SIG-M5 treated with dmso at 0.1 percent for 504 hours (cell line): ENCODE measurements at regions not wholly inside any gene's neighbourhood (a gene's known extent, or its start where the extent isn't known, plus 50 kb on each side); places are given as distances from the start of the nearest gene placed in this dataset.
"Not testable (repeated sequence)": the region's sequence is repeated elsewhere in the genome, so short reads cannot be mapped to it uniquely, and the experiment has no call there.

Experiments
- DNase-seq: peaks from one replicate; lab custom pipeline; 2025; ENCODE audit not compliant: unreplicated experiment; lab: John Stamatoyannopoulos, UW

- DNase-seq = no peak
Measured at GRCh38 chr3:74426571-74426970, 187.9 kb downstream of the CNTN3 start.

GRCh38 chr3:74423867-74424266 is 190.6 kb downstream of the CNTN3 start:
- no peak for DNase-seq

DNA sequence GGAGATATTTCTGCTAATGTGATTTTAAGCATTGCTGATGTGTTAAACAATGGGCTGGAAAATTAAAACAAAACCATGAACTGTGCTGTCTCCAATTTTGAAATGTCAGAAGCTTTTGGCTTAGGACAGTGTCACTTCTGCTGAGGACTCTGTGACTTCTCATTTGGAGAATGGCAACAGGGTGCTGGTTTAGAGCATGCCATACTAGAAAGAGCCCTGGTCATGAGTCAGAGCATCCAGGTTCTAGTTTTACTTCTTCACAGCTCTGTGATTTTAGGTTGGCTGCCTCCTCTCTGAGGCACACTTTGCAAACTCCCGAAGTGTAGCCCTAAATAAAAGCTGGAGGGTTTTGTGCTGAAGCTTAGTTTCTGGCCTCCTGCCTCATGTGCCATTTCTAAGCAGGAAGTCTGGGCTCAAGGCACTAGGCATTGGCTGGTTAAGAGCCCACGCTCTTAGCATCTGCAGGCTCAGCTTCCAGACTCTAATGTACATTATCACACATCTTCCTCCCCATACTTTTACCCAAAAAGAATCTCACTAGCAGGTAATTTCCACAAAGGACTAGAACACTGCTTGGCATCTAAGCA is 193.8 kb downstream of the CNTN3 start:
- no peak for DNase-seq

DNA sequence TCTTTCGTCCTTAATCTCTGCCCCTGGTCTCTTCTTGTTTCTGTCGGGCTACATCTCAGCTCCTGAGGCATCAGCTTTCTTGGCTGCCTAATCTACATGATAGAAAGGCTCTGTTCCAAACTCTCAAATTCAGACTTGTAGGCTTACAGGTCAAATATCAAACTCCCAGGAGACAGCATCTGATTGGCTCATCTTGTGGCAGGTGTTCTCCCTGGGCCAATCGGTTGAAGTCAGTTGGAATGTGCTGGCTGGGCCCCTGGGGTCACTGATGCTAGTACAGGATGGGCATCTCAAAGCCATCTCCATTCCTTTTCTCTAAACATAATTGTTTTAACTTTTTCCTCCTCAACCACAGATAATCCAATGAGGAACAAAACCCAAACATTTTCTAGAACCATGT is 198.7 kb downstream of the CNTN3 start:
- no peak for DNase-seq

DNA sequence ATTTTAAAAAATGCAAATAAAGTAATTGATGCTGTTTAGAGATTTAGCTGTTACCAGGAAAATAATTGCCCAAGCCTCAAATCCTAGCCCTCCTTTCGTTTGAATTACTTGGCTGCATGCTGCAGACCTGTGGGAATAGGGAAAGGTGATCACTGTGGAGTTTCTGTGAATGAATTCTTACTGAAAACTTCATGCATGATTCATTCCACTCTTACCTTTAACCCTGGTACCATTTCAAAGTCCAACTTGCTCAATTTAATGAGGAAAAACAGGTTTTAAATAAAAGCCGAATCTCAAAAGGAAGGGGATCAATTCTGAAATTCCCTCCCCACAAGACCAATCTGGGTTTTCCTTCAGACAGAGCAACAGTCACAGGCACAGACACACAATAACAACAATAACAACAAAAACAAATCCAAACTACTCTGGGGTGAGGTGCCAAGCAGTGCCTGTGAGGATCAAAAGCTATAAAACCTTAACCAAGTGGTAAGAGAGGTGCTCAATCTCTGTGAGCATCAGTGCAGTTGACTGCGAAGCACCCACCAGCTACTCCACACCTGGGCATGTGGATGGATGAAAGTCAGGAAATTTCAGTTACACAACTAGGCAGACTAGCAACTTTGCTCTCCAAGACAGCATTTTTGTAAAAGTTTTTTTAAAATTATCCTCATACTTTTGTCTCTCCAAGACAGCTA is 200.8 kb downstream of the CNTN3 start:
- DNase-seq = no peak

GRCh38 chr3:74410276-74410941 is 204.1 kb downstream of the CNTN3 start:
- DNase-seq = no peak

- DNase-seq = no peak
Measured at GRCh38 chr3:74409066-74409465, 205.4 kb downstream of the CNTN3 start.

DNA sequence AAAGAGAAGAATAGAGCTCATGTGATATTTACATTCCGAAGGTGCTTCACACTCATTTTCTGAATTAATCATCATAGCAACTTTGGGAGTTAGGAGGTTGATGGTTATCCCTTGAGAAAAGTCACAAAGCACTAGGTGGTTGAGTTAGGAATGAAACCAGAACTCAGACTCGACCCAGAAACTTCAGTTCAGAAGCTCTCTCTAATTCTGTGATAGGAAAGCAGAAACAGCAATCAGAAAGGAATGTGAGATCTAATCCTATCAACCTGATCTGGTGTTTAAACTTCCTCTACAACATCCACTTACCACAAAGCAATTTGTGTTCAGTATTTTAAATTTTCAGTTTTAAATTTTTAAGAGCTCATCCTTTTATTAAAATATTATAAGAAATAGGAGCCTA is 211.2 kb downstream of the CNTN3 start:
- DNase-seq = no peak

- DNase-seq = no peak
Measured at GRCh38 chr3:74402821-74403220, 211.6 kb downstream of the CNTN3 start.

DNA sequence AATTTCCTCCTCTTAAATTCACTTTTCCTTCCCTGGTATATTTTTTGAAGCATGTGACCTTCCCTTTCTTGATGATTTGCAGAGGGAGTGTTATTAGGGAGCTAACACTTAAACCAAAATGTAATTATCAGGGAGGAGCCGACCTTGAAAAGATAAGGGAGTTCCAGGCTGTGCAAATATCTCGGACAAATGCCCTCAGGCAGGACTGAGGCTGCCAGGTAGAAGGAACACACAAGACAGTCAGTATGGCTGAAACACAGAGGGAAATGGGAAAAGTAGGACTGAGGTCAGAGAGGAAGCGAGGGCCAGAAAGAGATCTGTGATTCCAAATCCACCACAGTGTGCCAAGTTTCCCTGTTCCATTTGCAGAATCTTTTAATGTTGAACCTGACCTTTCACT is 221.0 kb downstream of the CNTN3 start:
- DNase-seq = no peak

GRCh38 chr3:74390121-74390877 is 224.2 kb downstream of the CNTN3 start:
- no peak for DNase-seq

GRCh38 chr3:74387111-74387735 is 227.2 kb downstream of the CNTN3 start:
- DNase-seq = no peak

DNA sequence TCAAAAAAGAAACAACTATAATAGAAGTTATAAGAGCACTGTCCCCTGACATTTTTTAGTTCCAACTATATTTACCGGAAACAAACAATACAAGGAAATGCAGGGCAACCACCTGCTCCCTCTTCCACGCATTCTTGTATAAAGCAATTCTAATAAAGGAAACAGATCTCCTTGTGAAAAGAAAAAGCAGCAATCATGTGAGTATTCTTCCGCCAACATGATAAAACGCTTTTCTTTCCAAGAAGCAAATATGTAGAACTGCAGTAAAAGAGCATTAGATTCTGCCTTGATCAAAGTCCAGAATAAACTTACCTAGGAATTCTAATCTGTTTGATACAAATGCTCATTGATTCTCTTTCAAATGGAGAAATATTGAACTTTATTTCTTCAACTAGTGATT is 230.3 kb downstream of the CNTN3 start:
- no peak for DNase-seq

DNA sequence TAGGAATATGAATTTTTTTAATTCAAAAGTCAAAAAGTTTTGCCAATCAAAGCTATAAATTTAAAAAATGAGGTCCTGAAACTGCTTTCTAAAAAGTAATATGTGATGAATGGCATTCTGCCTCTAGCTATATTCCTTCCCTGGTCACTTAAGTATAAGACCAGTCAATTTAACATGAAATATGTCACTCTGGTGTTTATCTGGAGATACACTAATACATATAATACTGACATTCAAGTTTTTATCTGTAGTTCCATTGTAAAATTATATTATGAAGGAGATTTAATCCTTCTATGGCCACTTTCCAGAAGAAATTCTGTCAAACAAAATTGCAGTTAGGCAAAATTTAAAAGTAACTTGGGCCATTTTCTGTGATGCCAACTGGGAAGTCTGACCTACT is 236.8 kb downstream of the CNTN3 start:
- no peak for DNase-seq

DNA sequence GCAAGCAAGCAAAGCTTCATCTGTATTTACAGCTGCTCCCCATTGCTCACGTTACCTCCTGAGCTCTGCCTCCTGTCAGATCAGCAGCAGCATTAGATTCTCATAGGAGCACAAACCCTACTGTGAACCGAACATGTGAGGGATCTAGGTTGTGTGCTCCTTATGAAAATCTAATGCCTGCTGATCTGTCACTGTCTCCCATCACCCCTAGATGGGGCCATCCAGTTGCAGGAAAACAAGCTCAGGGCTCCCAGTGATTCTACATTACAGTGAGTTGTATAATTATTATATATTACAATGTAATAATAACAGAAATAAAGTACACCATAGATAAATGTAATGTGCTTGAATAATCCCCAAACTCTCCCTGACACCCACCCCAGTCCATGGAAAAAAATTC is 238.1 kb downstream of the CNTN3 start:
- DNase-seq = not testable (repeated sequence)

GRCh38 chr3:74375653-74376052 is 238.8 kb downstream of the CNTN3 start:
- no peak for DNase-seq

DNA sequence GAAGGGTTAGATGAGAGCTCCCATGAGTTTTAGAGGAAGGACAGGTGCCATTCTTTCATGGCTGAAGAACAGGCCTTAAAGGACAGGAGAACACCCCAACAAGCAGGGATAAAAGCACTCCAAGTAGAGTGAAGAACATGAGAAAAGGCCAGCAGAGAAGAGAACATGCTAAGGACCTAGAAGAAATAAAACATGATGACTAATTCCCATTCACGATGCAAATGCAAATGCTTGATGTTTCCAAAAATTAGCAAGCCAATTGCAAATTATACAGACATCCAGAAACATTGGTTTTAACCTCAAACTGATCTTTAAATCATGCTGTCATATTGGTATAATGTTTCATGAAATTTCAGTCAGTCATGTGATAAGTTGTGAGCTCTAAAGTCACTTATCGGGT is 241.7 kb downstream of the CNTN3 start:
- no peak for DNase-seq

GRCh38 chr3:74370342-74370741 is 244.1 kb downstream of the CNTN3 start:
- DNase-seq = no peak

DNA sequence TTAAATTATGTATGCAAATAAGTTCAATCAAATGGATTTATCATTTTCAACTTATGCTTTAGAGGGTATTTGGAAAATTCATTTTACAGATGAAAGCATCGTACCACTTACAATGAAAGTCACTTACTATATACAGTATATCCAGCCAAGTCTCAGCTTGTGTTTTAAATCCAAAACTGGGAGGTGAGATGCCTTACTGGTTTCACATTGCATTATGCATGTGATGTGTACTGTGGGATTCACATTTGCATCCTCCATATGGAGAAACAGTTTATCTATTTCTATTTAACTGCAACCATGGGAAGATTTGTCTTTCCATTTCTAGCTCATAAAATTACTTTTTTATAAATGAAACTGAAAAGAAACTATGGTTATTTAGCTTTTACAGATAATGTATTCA is 248.1 kb downstream of the CNTN3 start:
- DNase-seq = no peak

DNA sequence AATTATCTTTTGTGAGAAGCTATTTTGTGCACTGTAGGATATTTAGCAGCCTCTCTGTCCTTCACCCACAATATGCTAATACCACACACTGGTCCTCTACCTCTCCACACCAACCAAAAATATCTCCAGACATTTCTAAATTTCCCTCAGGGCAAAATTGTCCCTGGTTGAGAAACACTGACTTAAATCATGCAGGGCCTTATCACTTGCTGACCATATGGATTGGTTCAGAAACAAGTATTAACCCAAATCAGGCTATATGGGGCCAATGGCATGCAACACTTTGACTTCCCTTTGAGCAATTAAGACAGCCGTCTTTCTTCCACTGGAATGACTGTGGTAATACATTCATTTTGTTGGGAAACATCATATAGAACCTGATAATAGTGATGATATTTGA is 251.1 kb downstream of the CNTN3 start:
- DNase-seq = no peak

DNA sequence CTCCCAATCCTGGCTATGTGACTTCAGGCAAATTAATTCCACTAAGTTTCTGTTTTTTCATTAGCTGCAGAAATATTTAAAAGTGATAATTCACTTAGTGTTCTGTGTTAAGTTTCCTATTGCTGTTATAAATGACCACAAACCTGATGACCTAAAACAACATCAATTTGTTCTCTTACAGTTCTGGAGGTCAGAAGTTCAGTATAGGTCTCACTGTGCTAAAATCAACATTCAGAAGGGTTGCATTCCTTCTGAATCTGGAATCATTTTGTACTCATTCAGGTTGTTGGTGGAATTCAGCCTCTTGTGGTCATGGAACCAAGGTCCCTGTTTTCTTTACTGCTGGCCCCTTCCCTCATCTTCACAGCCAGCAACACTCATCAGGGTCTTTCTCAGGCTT is 254.1 kb downstream of the CNTN3 start:
- DNase-seq = no peak
